ENCODE measurements at regions not wholly inside any gene's neighbourhood (a gene's known extent, or its start where the extent isn't known, plus 50 kb on each side); places are given as distances from the start of the nearest gene placed in this dataset.

DNA sequence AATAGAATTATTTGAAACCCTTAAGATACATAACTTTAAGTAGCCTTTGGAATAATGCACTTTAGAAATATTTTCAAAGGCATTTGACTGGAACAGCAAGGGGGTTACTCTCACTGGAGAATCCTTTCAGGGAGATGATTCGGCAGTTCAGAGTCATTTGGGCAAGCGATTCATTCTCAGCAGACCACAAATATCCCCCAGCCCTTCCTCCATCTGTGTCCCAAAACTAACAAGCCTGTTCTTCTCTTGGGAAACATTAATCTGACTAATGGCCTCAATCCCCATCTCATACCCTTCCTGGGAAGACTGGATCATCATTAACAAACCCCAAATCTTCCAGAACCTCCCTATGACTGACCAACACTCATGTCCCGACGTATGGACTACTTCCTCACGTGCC is 65.8 kb upstream of the S1PR3 start (continued):
- TF ChIP-seq IRF1 (CRISPR knock-in tag; IDR thresholded peaks at IDR 0.05) (no peak), NFATC4 (CRISPR knock-in tag; IDR thresholded peaks at IDR 0.05) (no peak), ZNF671 (CRISPR knock-in tag; IDR thresholded peaks at IDR 0.05) (no peak), CBFB (CRISPR knock-in tag; IDR thresholded peaks at IDR 0.05; ENCODE audit: low read depth) (no peak), TP53 (CRISPR knock-in tag; IDR thresholded peaks at IDR 0.05) (no peak), ATF1 (CRISPR knock-in tag; IDR thresholded peaks at IDR 0.05) (no peak), RORB (CRISPR knock-in tag; IDR thresholded peaks at IDR 0.05) (no peak)
- TF ChIP-seq, protein P1, sequence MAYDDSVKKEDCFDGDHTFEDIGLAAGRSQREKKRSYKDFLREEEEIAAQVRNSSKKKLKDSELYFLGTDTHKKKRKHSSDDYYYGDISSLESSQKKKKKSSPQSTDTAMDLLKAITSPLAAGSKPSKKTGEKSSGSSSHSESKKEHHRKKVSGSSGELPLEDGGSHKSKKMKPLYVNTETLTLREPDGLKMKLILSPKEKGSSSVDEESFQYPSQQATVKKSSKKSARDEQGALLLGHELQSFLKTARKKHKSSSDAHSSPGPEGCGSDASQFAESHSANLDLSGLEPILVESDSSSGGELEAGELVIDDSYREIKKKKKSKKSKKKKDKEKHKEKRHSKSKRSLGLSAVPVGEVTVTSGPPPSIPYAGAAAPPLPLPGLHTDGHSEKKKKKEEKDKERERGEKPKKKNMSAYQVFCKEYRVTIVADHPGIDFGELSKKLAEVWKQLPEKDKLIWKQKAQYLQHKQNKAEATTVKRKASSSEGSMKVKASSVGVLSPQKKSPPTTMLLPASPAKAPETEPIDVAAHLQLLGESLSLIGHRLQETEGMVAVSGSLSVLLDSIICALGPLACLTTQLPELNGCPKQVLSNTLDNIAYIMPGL (CRISPR knock-in tag; IDR thresholded peaks at IDR 0.05), result no peak
- TF ChIP-seq, protein P2, sequence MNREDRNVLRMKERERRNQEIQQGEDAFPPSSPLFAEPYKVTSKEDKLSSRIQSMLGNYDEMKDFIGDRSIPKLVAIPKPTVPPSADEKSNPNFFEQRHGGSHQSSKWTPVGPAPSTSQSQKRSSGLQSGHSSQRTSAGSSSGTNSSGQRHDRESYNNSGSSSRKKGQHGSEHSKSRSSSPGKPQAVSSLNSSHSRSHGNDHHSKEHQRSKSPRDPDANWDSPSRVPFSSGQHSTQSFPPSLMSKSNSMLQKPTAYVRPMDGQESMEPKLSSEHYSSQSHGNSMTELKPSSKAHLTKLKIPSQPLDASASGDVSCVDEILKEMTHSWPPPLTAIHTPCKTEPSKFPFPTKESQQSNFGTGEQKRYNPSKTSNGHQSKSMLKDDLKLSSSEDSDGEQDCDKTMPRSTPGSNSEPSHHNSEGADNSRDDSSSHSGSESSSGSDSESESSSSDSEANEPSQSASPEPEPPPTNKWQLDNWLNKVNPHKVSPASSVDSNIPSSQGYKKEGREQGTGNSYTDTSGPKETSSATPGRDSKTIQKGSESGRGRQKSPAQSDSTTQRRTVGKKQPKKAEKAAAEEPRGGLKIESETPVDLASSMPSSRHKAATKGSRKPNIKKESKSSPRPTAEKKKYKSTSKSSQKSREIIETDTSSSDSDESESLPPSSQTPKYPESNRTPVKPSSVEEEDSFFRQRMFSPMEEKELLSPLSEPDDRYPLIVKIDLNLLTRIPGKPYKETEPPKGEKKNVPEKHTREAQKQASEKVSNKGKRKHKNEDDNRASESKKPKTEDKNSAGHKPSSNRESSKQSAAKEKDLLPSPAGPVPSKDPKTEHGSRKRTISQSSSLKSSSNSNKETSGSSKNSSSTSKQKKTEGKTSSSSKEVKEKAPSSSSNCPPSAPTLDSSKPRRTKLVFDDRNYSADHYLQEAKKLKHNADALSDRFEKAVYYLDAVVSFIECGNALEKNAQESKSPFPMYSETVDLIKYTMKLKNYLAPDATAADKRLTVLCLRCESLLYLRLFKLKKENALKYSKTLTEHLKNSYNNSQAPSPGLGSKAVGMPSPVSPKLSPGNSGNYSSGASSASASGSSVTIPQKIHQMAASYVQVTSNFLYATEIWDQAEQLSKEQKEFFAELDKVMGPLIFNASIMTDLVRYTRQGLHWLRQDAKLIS (CRISPR knock-in tag; IDR thresholded peaks at IDR 0.05; ENCODE audit: borderline replicate concordance), result no peak

DNA sequence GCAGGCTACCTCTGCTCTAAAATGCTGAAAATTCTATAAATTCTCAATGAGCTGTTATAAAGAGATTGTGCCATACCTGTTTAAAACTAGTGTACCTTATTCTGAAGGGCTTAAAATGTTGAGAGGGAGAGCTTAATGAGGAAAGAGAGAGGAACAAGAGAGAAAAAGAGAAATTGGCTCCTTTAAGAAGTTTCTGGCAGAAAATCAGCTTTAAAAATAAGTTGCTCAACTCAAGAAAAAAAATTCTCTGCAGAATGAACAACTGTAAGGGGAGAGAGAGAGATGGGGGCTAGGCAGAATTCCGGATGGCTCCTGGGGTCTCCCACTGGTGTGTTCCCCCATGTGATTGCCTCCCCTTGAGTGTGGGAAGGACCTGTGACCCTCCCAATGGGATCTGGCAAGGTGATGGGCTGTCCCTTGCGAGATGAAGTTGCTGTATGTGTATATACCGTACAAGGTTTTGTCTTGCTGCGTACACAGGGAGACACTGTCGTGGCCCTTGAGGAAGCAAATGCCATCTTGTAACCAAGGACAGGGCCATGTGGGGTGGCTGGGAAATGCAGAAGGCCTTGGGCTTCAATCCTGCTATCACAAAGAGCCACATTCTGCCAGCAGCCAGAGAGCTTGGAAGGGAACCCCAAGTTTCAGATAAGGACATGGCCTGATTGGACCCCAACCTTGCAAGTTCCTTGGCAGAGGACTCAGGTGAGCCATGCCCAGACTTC is 64.3 kb upstream of the S1PR3 start:
- ChIA-PET CTCF (no interaction called here), POLR2A (no interaction called here)
- Mint-ChIP-seq H3K4me3 (no peak overlapping the region), H3K27ac (no peak overlapping the region), H3K27me3 (ENCODE audit: low read depth) (peaks cover 4% of the 10 kb centered on the region), H3K36me3 (no peaks in the 10 kb centered on the region; the same call in 1 of the 2 replicates), H3K4me1 (no peaks in the 10 kb centered on the region), H3K9me3 (peaks cover 9% of the 10 kb centered on the region)
- TF ChIP-seq PRRX2 (CRISPR knock-in tag; IDR thresholded peaks at IDR 0.05) (no peak), MXD4 (CRISPR knock-in tag; IDR thresholded peaks at IDR 0.05; ENCODE audit: borderline replicate concordance) (no peak), E2F5 (CRISPR knock-in tag; IDR thresholded peaks at IDR 0.05) (no peak), SOX15 (CRISPR knock-in tag; IDR thresholded peaks at IDR 0.05) (no peak), SMAD3 (CRISPR knock-in tag; IDR thresholded peaks at IDR 0.05; ENCODE audit: borderline replicate concordance) (no peak), ETV6 (CRISPR knock-in tag; IDR thresholded peaks at IDR 0.05) (no peak), GRHL2 (CRISPR knock-in tag; IDR thresholded peaks at IDR 0.05; ENCODE audit: insufficient replicate concordance, severe bottlenecking) (no peak)
- TF ChIP-seq, protein P2 (CRISPR knock-in tag; IDR thresholded peaks at IDR 0.05; ENCODE audit: borderline replicate concordance), result no peak
- no peak for DNase-seq (ENCODE audit: low spot score)
- no peak for ATAC-seq

Measured in WTC11 (cell line).